Stimulated activated CD8-positive, alpha-beta memory T cell treated with anti-CD3 and anti-CD28 coated beads, Interleukin-4, amount 100 ng/mL, for 48 hours (primary cell): ENCODE measurements at regions not wholly inside any gene's neighbourhood (a gene's known extent, or its start where the extent isn't known, plus 50 kb on each side); places are given as distances from the start of the nearest gene placed in this dataset.

Experiments used
- DNase-seq: peaks from one replicate; pipeline ENCODE4 v3.0.0-alpha.2; 2020

GRCh38 chr21:35792569-35793305 is 267.6 kb downstream of the SETD4 start:
- no peak for DNase-seq

- no peak for DNase-seq
Measured at GRCh38 chr21:35791541-35792325, 268.6 kb downstream of the SETD4 start.

- no peak for DNase-seq
Measured at GRCh38 chr21:35783721-35784120, 276.6 kb downstream of the SETD4 start.

GRCh38 chr21:35782667-35783066 is 277.7 kb downstream of the SETD4 start:
- DNase-seq, result no peak

GRCh38 chr21:35780983-35781382 is 279.3 kb downstream of the SETD4 start:
- no peak for DNase-seq

GRCh38 chr21:35779690-35780570 is 280.4 kb downstream of the SETD4 start:
- no peak for DNase-seq

- no peak for DNase-seq
Measured at GRCh38 chr21:35779167-35779566, 281.2 kb downstream of the SETD4 start.

GRCh38 chr21:35777081-35777480 is 283.2 kb downstream of the SETD4 start:
- DNase-seq, result no peak

- no peak for DNase-seq
Measured at GRCh38 chr21:35775778-35776544, 284.4 kb downstream of the SETD4 start.

- DNase-seq, result no peak
Measured at GRCh38 chr21:35770101-35770945, 290.0 kb downstream of the SETD4 start.

GRCh38 chr21:35768187-35768586 is 292.1 kb downstream of the SETD4 start:
- DNase-seq, result no peak

- DNase-seq, result no peak
Measured at GRCh38 chr21:35764586-35764985, 295.7 kb downstream of the SETD4 start.

GRCh38 chr21:35764077-35764476 is 296.2 kb downstream of the SETD4 start:
- no peak for DNase-seq

- no peak for DNase-seq
Measured at GRCh38 chr21:35754583-35754982, 305.7 kb downstream of the SETD4 start.

GRCh38 chr21:35753308-35753707 is 307.0 kb downstream of the SETD4 start:
- no peak for DNase-seq

- no peak for DNase-seq
Measured at GRCh38 chr21:35751171-35751570, 309.2 kb downstream of the SETD4 start.

- DNase-seq, result no peak
Measured at GRCh38 chr21:35749904-35750303, 310.4 kb downstream of the SETD4 start.

GRCh38 chr21:35748678-35749314 is 311.5 kb downstream of the SETD4 start:
- no peak for DNase-seq

- no peak for DNase-seq
Measured at GRCh38 chr21:35743571-35743970, 316.8 kb downstream of the SETD4 start.

GRCh38 chr21:35738347-35738961 is 321.9 kb downstream of the SETD4 start:
- no peak for DNase-seq
